ENCODE measurements at regions not wholly inside any gene's neighbourhood (a gene's known extent, or its start where the extent isn't known, plus 50 kb on each side); places are given as distances from the start of the nearest gene placed in this dataset.
"Not testable (repeated sequence)": the region's sequence is repeated elsewhere in the genome, so short reads cannot be mapped to it uniquely, and the experiment has no call there.

DNA sequence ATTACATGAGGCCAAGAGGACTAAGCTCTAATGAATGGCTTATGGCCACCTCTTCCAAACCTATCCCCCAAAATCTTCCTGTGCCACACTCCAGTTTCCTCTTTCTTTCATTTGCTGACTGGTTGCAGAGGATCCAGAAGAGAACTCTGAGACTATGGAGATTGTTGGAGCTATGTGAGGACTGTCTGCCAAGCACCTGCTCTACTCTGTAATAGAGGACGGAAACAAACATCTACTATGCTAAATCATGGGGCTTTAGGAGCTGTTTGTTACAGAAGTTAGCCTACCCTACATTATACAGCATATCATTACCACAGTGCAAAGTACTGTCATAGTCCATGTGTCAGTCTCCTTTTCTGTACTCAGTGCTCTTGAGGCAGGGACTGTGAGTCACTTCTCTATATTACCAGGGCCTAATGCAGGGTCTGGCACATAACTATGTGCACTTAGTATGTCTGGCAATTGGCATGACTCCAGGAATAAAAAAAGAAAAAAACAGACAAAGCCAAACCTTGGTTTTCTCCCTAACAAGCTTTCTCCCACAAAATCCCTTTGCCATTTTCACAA lies 95.1 kb downstream of the RPAP3 start:
- CTCF ChIA-PET = no interaction called here

DNA sequence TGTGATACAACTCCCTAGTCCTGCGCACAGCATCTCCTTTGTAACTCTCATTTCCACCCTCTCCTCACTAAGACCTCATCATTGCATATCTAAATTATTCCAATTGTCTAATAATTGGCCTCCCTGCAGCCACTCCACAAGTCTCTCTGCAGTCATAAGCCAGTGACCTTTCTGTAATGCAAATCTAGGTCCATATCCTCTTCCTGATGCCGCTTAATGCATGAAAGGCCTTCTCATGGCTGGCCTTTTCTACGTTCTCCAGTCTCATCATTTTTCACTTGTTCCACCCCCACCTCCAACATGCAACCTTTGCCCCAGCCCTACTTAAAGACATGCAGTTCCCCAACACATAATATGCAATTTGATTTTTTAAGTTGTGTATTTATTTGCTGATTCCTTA lies 96.0 kb downstream of the RPAP3 start:
- CTCF ChIA-PET = no interaction called here
- POLR2A ChIA-PET = no interaction called here
- TF ChIP-seq TARDBP (IDR thresholded peaks at IDR 0.05) (no peak), SUZ12 (IDR thresholded peaks at IDR 0.05) (no peak), ARNT (IDR thresholded peaks at IDR 0.05) (no peak), FOXA1 (IDR thresholded peaks at IDR 0.05) (no peak), LEF1 (IDR thresholded peaks at IDR 0.05; ENCODE audit: borderline replicate concordance) (no peak), CTBP1 (IDR thresholded peaks at IDR 0.05; ENCODE audit: borderline replicate concordance) (no peak), FOXK2 (IDR thresholded peaks at IDR 0.05) (no peak), HDGF (IDR thresholded peaks at IDR 0.05; ENCODE audit: borderline replicate concordance) (no peak), L3MBTL2 (conservative IDR thresholded peaks at IDR 0.05) (no peak), BHLHE40 (IDR thresholded peaks at IDR 0.05; ENCODE audit: borderline replicate concordance) (no peak), NFRKB (IDR thresholded peaks at IDR 0.05) (no peak)
- TF ChIP-seq, protein P1, sequence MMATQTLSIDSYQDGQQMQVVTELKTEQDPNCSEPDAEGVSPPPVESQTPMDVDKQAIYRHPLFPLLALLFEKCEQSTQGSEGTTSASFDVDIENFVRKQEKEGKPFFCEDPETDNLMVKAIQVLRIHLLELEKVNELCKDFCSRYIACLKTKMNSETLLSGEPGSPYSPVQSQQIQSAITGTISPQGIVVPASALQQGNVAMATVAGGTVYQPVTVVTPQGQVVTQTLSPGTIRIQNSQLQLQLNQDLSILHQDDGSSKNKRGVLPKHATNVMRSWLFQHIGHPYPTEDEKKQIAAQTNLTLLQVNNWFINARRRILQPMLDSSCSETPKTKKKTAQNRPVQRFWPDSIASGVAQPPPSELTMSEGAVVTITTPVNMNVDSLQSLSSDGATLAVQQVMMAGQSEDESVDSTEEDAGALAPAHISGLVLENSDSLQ (IDR thresholded peaks at IDR 0.05) = no peak

More for the DNA sequence above, 95.1 kb downstream of the RPAP3 start:
- POLR2A ChIA-PET = no interaction called here
- no peak for TF ChIP-seq ZNF384 (IDR thresholded peaks at IDR 0.05)
- TF ChIP-seq, protein P1 (IDR thresholded peaks at IDR 0.05) = no peak
- TF ChIP-seq FOXM1 (IDR thresholded peaks at IDR 0.05; ENCODE audit: borderline replicate concordance) = no peak
- TF ChIP-seq SP1 (IDR thresholded peaks at IDR 0.05) = no peak
- no peak for TF ChIP-seq NFRKB (IDR thresholded peaks at IDR 0.05)
- no peak for TF ChIP-seq CTBP1 (IDR thresholded peaks at IDR 0.05; ENCODE audit: borderline replicate concordance)
- TF ChIP-seq LEF1 (IDR thresholded peaks at IDR 0.05; ENCODE audit: borderline replicate concordance) = no peak
- no peak for TF ChIP-seq L3MBTL2 (conservative IDR thresholded peaks at IDR 0.05)
- TF ChIP-seq TARDBP (IDR thresholded peaks at IDR 0.05) = no peak
- no peak for TF ChIP-seq ELF4 (IDR thresholded peaks at IDR 0.05)
- TF ChIP-seq FOXK2 (IDR thresholded peaks at IDR 0.05) = no peak
- TF ChIP-seq FOXA1 (IDR thresholded peaks at IDR 0.05) = no peak
- TF ChIP-seq HDGF (IDR thresholded peaks at IDR 0.05; ENCODE audit: borderline replicate concordance) = no peak
- TF ChIP-seq BHLHE40 (IDR thresholded peaks at IDR 0.05; ENCODE audit: borderline replicate concordance) = no peak
- no peak for TF ChIP-seq ARNT (IDR thresholded peaks at IDR 0.05)
- no peak for TF ChIP-seq SUZ12 (IDR thresholded peaks at IDR 0.05)
- DNase-seq (ENCODE audit: extremely low spot score) = no peak

DNA sequence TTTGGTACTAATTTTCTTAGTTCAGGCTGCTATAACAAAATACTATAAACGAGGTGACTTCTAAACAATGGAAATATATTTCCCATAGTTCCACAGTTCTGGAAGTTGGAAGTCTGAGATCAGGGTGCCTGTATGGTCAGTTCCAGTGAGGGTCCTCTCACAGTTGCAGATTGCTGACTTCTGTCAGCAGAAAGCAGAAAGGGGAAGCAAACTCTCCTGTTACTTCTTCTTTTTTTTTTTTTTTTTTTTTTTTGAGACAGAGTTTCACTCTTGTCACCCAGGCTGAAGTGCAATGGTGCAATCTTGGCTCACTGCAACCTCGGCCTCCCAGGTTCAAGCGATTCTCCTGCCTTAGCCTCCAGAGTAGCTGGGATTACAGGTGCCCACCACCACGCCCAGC lies 97.2 kb downstream of the RPAP3 start:
- CTCF ChIA-PET; POLR2A ChIA-PET; DNase-seq (ENCODE audit: extremely low spot score): not testable (repeated sequence)

More for the DNA sequence above, 96.0 kb downstream of the RPAP3 start:
- DNase-seq (ENCODE audit: extremely low spot score) = no peak

DNA sequence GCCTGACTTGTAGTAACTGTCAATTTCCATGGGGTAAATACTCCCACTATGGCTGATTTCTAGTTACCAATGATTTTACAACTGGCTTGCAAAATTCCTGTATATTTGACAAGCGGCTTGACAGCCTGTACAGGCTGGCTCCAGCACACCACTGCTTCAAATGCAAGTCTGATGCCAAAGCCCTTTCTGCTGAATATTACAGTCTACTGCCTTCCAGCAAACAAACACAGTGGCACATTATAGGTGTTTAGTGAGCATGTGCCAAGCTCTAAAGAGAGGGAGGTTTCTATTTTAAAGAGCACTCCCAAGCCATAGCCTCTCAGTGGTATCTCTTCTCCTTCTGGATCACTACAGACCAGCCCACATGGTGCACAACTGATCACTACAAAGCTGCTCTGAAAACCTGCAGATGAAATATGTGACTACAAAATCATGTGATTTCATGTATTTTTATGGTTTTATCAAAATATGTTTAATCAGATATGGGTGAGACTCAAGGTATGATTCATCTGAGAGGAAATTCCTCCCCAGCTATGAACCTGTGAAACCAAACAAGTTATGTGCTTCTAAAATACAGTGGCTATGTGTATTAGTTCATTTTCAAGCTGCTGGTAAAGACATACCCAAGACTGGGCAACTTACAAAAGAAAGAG lies 101.5 kb downstream of the RPAP3 start:
- TF ChIP-seq BHLHE40 (IDR thresholded peaks at IDR 0.05; ENCODE audit: borderline replicate concordance) (no peak), ELF4 (IDR thresholded peaks at IDR 0.05) (no peak), CTBP1 (IDR thresholded peaks at IDR 0.05; ENCODE audit: borderline replicate concordance) (no peak), ZNF384 (IDR thresholded peaks at IDR 0.05) (no peak), FOXK2 (IDR thresholded peaks at IDR 0.05) (no peak), ARNT (IDR thresholded peaks at IDR 0.05) (no peak), TARDBP (IDR thresholded peaks at IDR 0.05) (no peak), LEF1 (IDR thresholded peaks at IDR 0.05; ENCODE audit: borderline replicate concordance) (no peak), FOXA1 (IDR thresholded peaks at IDR 0.05) (no peak), FOXM1 (IDR thresholded peaks at IDR 0.05; ENCODE audit: borderline replicate concordance) (no peak), SUZ12 (IDR thresholded peaks at IDR 0.05) (no peak), L3MBTL2 (conservative IDR thresholded peaks at IDR 0.05) (no peak), NFRKB (IDR thresholded peaks at IDR 0.05) (no peak), HDGF (IDR thresholded peaks at IDR 0.05; ENCODE audit: borderline replicate concordance) (no peak)
- TF ChIP-seq, protein P1 (IDR thresholded peaks at IDR 0.05) = no peak
- CTCF ChIA-PET = interaction anchor here (0.6 kb wide), 1 partner anchor 11 kb away, joined by 3 read pairs; no protein-coding TSS in a partner anchor
- DNase-seq (ENCODE audit: extremely low spot score) = no peak
- POLR2A ChIA-PET = no interaction called here

DNA sequence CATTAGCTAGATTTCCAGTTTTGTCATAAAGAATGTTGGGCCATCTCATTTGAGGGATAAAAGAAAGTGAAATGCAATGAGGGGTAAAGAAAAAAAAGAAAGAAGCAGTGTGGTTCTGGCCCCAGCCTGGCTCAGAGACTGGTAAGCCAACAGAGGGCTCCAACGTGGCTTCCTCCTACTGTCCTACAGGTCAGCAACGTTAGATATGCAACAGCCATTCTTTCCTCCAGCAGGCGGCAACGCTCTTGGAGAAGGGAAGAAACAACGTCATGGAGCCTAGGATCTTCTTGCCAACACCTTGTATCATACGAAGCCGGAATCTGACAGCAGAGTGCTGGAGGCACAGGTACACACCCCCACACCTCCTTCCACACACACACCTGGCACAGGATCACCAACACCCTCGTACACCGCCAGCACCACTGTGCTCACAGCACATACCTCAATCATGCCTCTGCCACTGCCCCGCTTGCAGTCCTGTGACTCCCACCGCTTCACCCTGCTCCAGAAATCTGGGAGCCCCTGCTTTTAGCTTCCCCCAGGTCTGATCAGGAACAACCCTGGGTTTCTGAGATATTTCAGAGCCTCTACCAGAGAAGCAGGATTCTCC lies 102.8 kb downstream of the RPAP3 start:
- TF ChIP-seq SUZ12 (IDR thresholded peaks at IDR 0.05) = no peak

DNA sequence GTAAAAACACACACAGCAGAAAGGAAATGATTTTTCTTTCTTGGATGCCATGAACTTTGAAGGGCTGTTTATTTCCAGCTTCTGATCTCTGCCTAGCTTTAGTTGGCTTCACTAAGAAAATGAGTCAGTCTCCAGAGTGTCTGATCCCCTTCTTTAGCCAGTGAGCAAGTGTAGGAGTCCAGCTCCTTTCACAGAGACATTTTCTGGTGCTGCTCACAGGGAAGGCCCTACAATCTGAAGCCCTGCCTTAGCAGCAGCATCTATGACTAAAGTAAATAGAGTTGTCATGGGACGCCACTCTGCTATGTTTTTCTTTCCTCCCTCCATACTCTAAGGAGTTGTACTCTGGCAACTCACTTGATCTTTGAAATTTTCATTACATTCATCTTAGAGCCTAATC lies 103.5 kb downstream of the RPAP3 start:
- ChIA-PET POLR2A (no interaction called here), CTCF (interaction anchor here (0.7 kb wide), 1 partner anchor 369 kb away, joined by 3 read pairs; no protein-coding TSS in a partner anchor)
- TF ChIP-seq CTBP1 (IDR thresholded peaks at IDR 0.05; ENCODE audit: borderline replicate concordance) (no peak), FOXK2 (IDR thresholded peaks at IDR 0.05) (no peak), SP1 (IDR thresholded peaks at IDR 0.05) (no peak), SUZ12 (IDR thresholded peaks at IDR 0.05) (no peak), FOXM1 (IDR thresholded peaks at IDR 0.05; ENCODE audit: borderline replicate concordance) (no peak), LEF1 (IDR thresholded peaks at IDR 0.05; ENCODE audit: borderline replicate concordance) (no peak), BHLHE40 (IDR thresholded peaks at IDR 0.05; ENCODE audit: borderline replicate concordance) (no peak), FOXA1 (IDR thresholded peaks at IDR 0.05) (no peak), TARDBP (IDR thresholded peaks at IDR 0.05) (no peak), NFRKB (IDR thresholded peaks at IDR 0.05) (no peak), ELF4 (IDR thresholded peaks at IDR 0.05) (no peak), HDGF (IDR thresholded peaks at IDR 0.05; ENCODE audit: borderline replicate concordance) (no peak), L3MBTL2 (conservative IDR thresholded peaks at IDR 0.05) (no peak), ARNT (IDR thresholded peaks at IDR 0.05) (no peak), ZNF384 (IDR thresholded peaks at IDR 0.05) (no peak)
- TF ChIP-seq, protein P1 (IDR thresholded peaks at IDR 0.05) = no peak
- no peak for DNase-seq (ENCODE audit: extremely low spot score)

More for the DNA sequence above, 102.8 kb downstream of the RPAP3 start:
- ChIA-PET CTCF (interaction anchor here (0.7 kb wide), 1 partner anchor 368 kb away, joined by 3 read pairs; no protein-coding TSS in a partner anchor), POLR2A (no interaction called here)
- DNase-seq (ENCODE audit: extremely low spot score) = no peak

Data from HEK293T (cell line).